Fibroblast of skin of left quadriceps (primary cell): ENCODE measurements at regions not wholly inside any gene's neighbourhood (a gene's known extent, or its start where the extent isn't known, plus 50 kb on each side); places are given as distances from the start of the nearest gene placed in this dataset.

Experiments used
- DNase-seq, 2 experiments: peaks; one replicate each; pipeline ENCODE4 v3.0.0-alpha.2; 2013; ENCODE audit warnings: low read depth in 2 of 2

DNA sequence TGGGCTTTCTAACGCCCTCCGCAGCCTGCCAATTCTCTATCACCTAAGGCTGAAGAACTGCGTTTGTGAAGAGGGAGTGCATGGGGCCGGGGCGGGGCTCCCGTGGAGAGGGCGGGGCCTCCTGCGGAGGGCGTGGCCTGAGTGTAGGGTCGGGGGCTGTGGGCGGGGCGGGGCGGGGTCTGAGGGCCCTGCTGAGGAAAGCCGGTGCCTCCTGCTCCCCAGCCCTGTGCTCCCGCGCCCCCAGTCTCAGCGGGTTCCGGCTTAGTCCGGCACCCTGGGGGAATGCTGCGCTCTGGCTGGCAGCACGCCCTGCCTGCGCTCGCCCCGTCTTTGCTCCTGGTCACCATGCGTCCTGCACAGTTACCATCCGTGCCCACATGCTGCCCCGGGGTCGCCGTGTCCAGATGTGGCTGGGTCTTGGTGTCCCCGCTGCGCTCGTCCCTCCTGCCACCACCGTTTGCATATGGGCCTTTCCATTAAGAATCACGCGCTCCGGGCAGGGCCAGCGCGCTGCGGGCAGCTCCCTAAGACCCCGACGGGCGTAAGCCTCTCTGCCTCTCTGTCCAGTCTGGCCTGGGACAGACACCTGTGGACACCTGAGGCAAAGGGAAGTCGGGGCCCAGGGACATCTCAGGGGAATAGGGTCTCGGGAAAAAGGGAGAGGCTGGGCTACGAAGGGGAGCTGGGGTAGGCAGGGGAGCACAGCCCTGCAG, 144.0 kb upstream of the RET start:
- DNase-seq: no peak

DNA sequence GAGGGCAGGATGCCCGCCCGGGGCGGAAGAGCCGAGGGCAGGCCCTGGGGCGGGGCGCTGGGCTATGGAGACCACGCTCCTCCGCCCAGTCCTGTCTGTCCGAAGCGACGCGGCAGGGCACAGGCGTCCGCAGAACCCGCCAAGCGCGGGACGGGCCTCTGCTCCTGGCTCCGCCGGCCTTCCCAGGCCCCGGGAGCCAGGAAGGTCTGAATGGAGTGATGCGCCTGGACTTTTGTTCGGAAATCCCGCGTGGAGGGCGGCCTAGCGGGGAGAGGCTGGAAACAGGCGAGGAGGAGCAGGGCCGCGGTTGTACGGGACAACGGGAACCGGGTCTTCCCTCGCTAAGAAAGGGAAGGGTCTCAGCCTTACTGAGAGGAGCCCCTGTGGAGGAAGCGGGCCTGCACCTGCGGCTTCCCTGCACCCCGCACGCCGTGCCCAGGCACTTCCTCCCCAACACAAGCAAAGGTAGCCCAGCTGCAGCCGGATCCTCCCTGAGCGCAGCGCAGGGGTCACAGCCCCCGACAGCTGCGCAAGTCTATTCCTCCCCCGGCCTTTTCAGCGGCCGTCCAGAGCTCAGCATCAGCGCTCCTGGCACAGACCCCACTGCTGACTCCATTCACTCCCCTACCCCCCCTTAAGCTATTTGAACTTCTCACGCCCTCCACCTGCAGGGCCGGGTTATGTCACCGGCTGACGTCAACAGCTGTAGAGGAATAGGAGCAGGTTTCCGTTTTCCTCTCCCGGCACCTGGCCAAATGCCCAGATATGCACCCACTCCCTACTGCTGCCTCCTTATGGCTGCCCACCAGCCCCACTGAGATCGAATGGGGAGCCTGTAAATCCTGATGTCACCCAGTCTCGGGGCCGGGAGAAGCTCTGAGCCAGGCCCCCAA, 143.2 kb upstream of the RET start:
- no peak for DNase-seq

DNA sequence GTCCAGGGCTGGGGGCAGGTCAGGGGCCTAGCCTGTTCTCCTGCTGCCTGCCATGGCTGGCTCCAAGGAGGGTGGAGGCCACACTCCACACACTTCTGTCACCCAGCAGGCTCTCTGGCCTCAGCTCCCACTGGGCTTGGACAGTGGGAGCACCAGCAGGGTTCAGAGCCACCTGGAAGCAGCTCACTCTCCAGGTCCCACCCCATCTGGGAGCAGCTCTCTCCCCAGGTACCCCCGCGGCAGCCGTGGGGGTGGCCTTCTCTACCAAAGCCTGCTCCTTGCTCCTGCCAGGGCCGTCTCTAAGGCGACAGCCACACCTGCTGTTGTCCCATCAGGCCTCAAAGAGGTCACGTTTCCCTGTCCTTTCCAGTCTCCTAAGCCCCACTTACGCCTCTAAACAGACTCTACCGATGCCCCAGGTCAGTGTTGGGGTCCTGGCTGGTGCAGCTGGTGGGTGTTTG, 142.5 kb upstream of the RET start:
- DNase-seq: no peak

DNA sequence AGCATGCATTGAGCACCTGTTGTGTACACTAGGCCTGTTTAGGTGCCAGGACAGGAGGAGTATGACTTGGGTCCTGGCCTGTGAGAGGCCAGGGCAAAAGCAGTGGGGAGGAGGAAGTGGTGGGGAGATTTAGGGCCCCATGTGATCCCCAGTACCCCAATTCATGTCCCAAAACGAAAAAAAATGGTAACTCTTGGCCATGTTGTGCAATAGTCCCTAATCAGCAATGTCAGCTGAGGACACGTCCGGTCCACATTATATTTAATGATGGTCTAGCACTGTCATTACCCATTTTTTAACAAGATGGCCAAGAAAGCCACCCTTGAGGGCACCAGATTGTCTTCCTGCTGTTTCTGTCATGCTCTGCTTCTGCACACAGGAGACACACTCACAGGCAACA, 142.0 kb upstream of the RET start:
- no peak for DNase-seq

DNA sequence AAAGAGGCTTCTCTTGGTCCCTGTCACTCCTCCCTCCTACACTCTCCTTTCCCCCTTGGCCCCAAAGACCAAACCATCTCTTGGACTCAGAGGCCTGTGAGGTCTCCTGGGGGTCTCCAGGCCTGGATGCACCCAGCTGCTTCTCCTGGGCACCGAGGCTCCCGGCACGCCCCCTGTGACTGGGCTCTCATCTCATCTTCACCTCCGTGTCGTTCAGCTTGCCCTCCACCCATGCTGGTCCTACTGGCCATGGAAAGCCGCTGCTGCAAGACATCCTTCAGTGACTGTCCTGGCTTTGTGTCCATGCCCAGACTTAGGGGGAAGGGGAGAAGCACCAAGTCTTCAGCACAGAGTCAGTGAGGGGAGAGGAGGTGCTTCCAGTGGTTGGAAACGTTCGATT, 141.4 kb upstream of the RET start:
- DNase-seq: no peak

DNA sequence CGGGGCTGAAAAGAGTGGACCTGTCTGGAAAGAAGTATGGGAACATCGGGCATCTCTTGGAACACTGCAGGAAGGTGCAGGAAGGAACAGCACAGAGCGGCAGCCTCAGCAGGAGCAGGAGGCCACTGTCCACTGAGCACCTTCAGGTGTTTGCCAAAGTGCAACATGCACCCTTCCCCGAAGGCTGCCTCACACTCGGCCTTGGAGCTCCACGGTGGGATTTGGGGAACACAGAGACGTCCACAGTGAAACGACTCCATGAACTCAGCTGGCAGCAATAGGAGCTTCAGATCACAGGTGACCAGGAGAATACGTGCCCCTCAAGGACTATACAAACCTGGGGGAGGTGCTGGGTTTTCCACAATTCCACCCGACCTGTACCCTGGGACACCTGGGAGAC, 140.3 kb upstream of the RET start:
- DNase-seq: no peak

DNA sequence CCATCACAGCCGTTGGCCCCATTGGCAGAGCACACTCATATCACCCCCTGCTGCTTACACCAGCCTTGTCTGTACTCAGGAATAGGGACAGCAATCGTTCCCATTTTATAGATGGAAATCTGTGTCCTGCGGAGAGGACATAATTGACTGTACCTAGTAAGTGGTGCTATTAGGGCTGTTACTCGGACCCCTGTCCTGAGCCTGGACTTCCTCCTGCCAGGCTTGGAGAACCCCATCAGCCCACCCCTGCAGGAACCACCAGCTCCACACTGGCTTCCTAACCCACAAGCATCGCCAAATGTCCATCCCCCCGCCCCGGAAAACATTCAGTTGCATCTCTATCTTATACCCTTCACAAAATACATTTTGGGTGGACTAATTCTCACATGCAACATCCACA, 139.8 kb upstream of the RET start:
- no peak for DNase-seq

DNA sequence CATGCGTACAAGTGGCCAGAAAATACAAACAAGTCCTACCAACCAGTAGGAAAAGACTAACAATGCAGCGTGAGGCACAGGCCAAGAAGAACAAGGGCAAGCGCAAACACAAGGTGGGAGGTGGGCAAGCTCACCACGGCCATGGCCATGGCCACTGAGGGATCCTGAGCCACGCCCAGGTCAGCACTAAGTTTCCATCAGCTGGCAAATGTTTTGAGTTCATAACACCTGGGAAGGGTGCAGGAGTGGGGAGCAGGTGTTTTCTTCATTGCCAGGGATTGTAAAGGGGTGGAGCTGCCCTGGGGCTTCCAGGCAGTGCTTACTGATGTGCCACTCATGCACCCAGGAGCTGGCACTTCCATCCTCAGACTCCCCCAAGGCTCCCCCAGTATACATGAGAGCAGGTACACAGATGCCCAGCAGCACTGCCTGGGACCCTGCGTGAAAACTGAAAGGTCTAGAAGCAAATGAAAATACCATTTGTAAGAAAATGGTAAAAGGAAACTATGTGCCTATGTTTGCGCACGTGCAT, 139.2 kb upstream of the RET start:
- no peak for DNase-seq

DNA sequence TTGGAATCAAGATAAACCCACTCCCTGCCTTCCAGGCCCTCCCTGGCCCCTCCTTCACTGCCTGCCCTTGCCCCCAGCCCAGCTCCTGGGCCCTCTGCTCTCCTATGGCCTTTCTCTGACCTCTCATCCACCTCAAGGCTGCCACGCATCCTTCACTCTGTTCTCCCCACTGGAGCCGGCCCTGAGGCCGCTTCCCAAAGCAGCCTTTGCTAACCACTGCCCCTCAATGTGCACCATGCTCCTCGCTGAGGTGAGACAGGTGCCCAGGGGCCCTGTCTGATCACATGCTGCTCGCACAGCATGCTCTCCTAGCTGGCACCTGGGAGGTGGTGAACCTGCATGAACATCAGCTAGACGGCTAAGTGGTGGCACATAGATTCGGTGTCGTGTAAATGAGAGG, 138.5 kb upstream of the RET start:
- DNase-seq: no peak

DNA sequence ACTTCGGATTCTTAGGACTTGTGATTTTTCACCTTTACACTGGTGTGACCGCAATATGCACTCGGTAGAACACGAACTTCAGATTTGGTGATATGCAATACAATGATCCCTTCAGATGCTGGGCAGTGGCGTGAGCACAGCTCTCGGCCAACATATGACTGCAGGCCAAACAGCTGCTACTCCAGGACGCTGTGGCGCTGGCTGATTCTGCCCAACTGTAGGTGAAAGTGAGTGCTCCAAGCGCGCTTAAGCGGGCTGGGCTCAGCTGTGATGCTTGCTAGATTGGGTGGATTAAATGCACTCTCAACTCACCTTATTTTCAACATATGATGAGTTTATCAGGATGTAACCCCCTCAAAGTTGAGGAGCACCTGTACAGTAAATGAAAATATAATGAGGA, 137.6 kb upstream of the RET start:
- DNase-seq: no peak

DNA sequence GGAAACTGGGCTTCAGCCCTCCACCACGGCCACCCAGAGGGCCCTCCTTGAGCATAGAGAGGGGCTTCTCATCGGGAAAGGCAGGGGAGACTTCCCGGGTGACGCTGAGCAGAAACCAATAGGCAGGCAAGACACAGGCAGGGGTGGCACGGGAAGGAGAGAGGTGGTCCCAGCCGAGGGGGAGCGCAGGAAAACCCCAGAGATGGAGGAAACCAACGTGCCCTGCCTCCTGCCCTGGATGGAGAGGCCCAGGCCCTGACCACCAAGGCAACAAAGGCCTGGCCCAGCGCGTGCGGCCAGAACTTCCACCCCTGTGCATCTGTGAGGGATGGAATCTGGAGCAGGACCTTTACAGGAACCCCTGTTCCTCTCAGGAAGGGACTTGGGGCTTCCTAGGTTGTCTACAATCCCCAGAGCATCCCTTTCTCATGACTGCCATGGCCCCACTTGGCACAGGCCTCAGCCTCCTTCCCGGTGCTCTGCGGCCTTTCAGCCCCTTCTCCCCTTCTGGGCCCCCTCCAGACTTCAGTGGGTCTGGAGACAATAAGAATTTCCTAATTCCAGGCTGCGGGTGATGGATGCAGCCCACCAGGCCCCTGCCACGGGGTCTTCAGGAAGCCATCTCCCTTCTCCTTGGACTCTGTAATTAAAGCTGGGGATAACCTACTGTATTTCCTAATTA, 137.0 kb upstream of the RET start:
- no peak for DNase-seq

DNA sequence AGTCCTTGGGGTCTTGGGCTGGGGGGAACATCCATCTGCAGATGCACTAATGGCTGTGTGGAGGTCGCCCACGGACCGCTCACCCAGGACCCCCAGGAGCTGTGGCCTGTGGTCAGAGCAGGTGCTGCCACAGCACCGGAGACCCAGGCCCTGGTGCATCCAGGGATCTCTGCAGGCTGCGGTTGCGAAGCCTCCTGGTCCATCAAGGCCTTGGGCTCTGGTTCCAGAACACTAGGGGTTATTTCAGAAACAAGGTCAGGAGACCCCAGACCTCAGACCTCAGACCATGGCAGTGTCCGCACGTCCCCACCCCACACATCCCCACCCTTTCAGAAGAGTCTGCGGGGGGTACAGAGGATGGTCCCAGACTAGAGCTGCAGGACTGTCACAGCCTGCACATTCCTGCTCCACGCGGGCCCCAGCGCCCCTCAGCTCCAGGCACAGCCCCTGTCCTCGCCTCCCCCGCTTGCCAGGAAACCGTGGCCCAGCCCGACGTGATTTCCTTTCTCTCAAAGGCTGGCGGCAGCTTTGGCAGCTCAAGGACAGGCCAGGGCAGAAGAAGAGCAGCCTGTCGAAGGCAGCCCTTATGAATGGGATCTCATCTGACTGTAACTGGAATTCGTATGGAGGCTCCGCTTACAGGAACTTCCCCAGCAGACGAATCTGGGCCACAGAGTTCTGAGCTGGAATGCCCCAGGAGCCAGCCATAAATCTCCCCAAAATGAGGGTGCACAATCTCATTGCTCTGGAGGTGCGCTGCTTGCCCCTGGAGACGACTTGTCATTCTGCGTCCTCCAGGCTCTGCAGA, 136.2 kb upstream of the RET start:
- no peak for DNase-seq

DNA sequence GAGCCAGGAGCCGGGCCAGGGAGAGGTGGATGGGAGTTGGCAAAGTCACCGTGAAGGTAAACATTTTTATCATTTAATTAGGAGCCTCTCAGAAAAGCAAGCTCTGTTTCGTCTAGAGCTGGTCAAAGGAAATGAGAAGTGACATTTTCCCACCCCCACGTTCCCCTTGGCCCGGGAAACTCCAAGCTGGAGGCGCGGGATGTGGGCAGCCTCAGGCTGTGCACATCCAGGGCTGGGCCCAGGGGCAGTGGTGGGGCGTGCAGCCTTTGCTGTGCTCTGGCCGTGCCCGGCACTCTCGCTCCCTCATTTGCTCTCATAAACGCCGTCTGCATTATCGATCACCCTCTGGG, 135.6 kb upstream of the RET start:
- no peak for DNase-seq

DNA sequence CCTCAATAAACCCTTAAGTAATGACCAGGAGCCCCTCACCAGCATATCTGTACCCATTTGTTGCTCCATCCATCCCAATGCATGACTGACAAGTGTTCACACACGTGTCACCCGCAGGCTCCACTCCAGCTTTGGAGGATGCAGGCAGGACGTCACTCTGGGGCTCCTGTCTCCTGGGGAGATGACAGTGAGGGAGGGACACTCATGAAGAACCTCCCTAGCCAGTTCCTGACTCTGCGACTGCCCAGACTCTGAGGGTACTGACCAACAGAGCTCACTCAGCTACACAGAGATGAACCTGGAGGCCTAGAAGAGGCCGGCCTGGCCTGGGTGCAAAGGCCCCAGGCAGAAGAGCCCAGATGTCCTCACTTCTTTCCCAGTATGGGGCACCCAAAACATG, 135.1 kb upstream of the RET start:
- DNase-seq: no peak

DNA sequence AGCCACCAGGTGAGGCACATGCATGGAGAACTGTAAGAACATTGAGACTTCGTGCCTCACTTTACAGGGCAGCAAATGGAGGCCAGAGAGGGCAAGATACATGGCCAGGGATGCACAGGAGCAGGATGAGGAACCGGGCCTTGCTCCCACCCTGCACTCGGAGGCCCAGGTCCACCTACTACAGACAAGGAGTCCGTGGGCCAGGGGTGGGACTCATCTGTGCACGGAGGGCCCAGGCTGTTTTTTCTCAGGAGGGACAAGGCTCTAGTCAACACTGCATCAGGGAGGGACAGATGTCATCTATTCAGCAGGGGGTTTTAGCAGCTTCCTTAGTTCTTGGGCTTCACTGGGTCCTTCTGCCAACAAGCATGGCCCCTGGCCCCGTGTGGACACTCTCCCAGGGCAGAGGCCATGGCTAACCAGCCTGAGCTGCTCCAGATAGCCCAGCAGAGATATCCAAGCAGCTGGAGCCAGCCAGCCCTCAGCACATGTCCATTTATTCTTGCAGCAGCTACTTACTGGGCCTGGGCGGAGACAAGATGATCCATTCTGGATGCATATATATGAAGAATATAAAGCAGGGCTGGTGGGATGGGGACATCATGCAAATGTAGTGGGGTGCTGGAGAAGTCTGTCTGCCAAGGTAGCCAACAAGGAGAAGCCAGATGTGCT, 134.5 kb upstream of the RET start:
- no peak for DNase-seq

DNA sequence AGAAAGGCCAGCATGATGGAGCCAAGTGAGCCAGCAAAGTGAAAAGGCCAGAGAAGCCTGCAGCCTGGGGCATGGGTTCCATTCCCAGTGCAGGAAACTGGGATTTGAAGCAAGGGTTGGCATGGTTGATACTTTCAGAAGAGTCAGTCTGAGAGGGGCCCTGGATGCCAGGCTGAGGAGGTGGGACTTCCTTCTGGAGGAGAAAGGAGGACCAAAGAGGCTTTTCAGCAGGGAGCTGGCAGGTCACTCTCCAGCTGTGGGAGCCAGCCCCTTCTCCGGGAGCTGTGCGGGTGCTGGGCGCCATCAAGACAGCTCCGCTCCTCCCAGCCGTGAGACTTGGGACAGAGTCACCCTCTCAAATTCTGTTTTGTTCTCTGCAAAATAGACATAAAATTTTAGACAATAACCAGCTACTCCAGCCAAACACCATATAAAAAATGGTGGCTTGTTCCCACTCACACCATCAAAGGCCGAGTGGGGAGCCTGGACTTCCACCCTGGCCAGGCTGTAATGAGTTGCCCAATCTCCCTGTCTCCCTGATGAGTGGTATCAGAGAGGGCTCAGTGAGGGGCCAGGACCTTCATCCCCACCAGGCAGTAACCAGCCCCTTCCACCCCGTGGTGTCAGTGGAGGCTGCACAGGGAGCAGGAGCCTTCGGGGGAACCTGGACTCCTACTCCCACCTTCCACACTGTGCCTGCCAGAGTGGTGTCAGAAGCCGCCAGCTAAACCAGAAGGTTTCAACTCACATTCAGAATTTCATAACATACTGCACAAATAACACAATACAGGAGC, 133.6 kb upstream of the RET start:
- no peak for DNase-seq

DNA sequence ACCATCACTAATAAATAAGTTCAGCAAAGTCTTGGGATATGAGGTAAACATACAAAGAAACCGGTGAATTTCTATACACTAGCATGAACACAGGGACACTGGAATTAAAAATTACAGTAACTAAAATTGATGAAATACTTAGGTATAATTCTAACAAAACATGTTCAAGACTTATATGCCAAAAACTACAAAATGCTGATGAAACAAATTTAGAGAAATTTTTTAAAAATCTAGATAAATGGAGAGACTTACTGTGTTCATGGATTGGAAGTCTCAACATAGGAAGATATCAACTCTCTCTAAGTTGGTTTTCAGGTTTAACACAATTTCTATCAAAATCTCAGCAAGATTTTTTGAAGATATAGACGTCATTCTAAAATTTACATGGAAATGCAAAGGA, 128.8 kb upstream of the RET start:
- no peak for DNase-seq

DNA sequence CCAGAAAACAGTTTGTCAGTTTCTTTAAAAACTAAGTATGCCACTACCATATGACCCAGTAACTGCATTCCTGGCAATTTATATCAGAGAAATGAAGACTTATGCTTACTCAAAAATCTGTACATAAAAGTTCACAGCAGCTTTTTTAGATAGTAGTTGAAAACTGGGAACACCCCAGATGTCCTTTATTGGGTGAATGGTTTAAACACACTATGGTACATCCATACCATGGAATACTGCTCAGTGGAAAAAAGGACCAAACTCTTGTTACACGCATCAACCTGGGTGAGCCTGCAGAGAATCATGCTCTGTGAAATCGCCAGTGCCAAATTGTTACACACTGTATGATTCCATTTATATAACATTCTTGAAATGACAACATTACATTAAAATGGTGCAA, 127.6 kb upstream of the RET start:
- no peak for DNase-seq

DNA sequence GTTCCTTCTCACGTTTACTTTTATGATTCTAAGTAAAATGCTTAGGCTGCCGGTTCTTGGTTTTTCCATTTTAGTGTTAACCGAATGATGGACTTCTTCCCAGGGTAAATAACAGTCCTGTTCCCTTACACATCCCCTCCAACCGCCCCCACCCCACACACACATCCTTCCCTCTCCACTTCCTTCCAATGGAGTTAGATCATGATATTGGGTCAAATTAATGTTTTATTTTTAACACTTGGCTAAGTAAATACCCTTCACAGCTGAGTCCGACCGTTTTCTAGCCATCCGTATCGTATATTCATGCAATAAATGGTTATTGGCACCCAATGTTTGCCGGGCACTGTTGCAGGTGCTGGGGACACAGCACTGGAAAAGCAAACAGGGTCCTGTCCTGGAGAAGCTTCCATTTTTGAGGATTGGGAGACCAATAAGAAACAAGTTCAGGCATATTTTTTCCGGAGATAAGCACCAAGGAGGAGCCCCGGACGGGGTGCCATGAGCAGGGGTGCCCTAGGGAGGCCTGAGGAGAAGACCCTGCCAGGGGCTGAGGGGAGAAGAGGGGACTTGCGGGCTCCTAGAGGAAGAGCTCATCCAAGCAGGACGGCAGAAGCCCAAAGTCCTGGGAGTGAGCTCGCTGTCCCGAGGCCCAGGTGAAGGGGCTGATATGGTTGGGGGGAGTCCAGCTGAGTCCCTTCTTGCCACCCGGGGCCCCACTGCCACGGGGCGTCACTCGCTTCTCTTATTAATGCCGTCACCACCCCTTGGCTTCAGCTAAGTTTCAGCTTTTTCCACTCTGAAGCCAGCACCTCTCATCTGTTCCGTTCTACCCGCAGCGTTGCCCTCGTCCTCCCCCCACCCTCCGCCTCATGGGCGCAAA, 126.0 kb upstream of the RET start:
- DNase-seq: no peak
